Renal cortical epithelial cell (primary cell): ENCODE measurements at regions not wholly inside any gene's neighbourhood (a gene's known extent, or its start where the extent isn't known, plus 50 kb on each side); places are given as distances from the start of the nearest gene placed in this dataset.

Source experiments
- DNase-seq: peaks from one replicate; pipeline ENCODE4 v3.0.0-alpha.2; 2011; ENCODE audit warnings: low read depth

GRCh38 chr2:58562276-58562675, 321.2 kb upstream of the FANCL start:
- DNase-seq: peak; percentile 90

DNA sequence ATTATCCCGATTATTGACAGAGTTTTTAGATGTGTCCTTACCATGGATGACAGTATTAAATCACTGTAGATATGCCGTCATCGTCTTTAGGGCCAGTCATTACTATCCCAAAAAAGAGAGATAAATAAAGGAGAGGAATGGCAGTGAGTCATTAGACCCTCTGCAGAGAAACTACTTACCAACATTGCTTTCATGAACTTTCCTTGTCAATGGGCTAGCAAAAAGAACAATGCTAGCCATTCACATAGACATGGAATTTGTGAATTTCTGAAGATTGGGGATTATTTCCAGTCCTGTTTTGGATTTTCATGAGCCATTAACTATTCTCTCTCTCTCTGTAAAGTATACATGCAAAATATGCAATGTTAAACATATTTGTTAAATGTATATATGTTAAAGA, 319.4 kb upstream of the FANCL start:
- no peak for DNase-seq

- DNase-seq: no peak
Measured at GRCh38 chr2:58558881-58559280, 317.8 kb upstream of the FANCL start.

DNA sequence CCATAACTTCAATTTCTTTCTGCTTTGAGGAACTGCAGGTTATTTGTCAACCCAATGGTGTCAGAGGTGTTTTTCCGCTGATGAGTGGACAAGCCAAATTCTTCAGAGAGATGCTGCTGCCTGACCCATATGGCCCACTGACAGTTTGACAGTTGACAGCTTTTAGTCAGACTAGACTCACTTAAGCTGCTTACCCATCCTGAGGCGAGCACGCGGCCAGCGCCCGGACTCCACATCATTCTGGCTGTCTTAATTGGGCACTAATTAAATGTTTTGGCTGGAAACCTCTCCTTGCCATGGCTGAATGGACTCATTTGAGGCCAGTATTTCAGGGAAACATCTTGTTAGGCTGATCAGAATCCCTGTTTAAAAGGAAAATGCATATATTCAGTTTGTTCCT, 316.1 kb upstream of the FANCL start:
- DNase-seq: no peak

- DNase-seq: peak; percentile 16
Measured at GRCh38 chr2:58553937-58554336, 312.8 kb upstream of the FANCL start.

DNA sequence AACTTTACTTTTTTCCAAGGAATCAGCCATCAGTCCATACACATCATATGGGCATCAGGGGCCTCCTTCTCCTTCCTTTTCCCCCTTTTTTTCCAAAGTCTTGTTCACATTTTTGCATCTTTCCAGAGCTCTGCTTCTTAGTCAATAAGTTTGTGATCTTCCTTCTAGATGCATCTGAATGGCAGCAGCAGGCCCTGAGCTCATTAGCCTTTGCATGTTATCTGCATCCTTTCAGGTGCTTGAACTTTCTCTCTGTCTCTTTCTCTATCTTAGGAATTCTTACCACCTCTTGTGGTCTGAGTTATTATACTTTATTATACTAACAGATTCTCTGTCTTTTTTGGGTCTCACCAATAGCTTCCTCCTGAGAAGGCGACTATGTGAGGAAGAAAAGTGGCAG, 312.4 kb upstream of the FANCL start:
- no peak for DNase-seq

- no peak for DNase-seq
Measured at GRCh38 chr2:58545300-58546280, 304.5 kb upstream of the FANCL start.

- no peak for DNase-seq
Measured at GRCh38 chr2:58543442-58543841, 302.3 kb upstream of the FANCL start.

DNA sequence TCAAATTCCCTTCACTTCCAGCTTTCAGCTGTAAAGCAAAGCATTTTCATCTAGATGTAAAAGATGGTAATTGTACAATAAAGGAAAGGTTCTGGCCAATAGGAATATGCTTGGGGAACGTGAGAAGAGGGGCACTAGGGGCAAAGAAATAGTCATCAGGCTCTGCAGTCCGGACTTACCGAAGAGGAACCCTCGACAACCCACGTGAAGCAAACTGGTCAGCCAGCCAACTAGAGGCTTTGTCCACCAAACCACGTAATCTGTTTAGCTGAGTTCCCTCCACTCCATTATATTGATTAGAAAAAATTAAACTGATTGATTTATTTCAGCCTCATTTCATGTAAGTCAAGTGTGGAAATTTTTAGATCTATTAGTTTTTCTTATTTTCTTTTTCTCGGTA, 300.4 kb upstream of the FANCL start:
- no peak for DNase-seq

- DNase-seq: no peak
Measured at GRCh38 chr2:58540681-58541080, 299.6 kb upstream of the FANCL start.

DNA sequence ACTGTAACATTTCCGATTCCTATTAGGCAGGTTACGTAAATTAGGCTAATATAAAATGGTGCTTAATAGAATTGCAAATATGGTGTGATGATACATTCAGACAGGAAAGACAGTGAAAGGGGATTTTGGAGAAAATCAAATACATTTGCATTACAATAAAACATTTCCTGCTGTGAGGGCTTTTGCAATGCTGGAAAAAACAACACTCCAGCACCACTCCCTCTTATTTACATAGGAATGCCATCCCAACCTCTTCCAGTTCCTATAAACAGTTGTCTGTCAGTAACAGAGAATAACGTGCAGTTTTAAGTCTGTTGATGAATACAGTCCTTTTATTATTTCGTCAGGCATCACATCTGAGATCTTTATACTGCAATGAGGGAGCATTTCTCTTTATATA, 298.8 kb upstream of the FANCL start:
- peak; percentile 65 for DNase-seq

GRCh38 chr2:58535990-58536389, 294.9 kb upstream of the FANCL start:
- no peak for DNase-seq

DNA sequence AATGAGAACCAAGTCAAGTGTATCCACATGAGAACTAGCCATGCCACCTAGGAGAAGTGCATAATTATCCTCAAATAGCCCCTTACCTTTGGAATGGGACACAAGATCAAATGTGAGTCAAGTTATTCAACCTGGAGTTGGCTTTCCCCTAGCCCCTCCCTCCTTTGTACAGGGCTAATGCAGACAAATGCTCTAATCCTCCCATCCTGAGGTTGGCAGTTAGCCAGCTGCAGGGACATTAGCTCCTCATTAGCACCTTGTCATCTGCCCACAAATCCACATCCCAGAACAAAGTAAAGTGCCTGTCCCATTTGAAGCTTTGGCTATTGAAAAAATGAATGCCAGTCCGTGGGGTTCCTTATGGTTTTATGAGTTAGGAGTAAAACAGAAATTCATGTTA, 294.1 kb upstream of the FANCL start:
- DNase-seq: peak; percentile 25

GRCh38 chr2:58533376-58533775, 292.3 kb upstream of the FANCL start:
- peak; percentile 69 for DNase-seq

GRCh38 chr2:58532641-58533040, 291.5 kb upstream of the FANCL start:
- no peak for DNase-seq

DNA sequence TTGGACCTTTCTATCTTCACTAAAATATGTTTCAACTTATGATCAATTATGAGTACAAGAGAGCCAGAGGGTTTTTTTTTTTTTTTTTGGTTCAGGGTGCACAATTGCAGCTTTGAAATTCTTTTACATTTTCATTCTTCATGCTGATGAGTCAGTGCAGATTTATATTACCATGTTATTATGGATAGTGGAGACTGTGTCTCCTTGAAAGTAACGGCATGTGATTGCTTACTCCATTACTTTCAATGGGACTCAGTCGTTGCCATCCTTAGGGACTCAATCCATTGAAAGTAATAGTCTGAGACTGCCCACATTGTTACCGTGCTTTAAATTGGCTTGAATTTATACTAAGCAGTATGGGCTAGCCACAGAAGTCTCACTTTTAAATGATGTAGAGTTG, 286.5 kb upstream of the FANCL start:
- DNase-seq: no peak

- peak; percentile 42 for DNase-seq
Measured at GRCh38 chr2:58521803-58522554, 280.9 kb upstream of the FANCL start.

- DNase-seq: no peak
Measured at GRCh38 chr2:58520903-58521302, 279.8 kb upstream of the FANCL start.

GRCh38 chr2:58517881-58518280, 276.8 kb upstream of the FANCL start:
- no peak for DNase-seq

DNA sequence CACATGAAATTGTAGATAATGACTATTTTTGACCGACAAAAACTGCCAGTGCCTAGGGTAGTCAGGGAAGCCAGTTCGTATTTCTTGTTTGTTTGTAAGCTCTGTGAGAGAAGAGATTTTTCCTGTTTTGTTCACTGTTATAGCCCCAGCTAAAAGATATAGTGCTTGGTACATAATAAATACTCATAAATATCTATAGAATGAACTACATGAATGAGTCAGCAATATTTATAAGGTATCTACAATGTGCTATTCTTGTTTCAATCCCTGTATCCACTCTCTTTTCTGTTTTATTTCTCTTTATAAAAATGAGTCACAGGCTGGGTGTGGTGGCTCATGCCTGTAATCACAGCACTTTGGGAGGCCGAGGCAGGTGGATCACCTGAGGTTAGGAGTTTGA, 275.6 kb upstream of the FANCL start:
- no peak for DNase-seq

DNA sequence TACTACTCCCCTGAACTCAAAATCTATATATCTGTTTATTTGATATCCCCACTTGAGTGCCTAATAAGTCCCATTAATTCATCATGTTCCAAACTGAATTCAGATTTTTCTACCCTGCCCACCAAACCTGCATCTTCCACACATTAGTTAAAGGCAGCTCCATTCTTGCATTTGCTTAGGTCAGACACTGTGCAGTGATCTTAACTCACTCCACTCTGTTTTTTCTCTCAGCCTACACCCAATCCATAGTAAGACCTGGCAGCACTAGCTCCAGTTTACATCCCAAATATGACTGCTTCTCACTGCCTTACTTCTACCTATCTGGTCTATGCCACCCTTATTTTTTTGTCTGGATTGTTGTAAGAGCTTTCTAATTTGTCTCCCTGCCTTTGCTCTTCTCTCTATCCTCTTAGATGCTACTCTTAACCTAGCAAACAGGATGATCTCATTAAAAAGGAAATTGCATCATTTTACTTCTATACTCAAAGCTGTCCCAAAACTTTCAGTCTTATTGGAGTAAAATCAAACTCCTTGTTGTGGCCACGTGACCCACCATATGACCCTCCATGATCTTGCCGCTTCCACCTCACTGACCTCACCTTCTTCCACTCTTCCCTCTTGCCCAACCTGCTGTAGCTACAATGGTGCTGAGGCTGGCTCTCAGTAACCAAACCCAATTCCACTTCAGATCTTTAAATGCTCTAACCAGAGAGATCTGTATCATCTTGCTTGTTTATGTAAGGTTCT, 274.9 kb upstream of the FANCL start:
- no peak for DNase-seq

- no peak for DNase-seq
Measured at GRCh38 chr2:58514252-58514651, 273.1 kb upstream of the FANCL start.
